ENCODE measurements at regions not wholly inside any gene's neighbourhood (a gene's known extent, or its start where the extent isn't known, plus 50 kb on each side); places are given as distances from the start of the nearest gene placed in this dataset.
A peak's percentile ranks its signal among the peaks of the same experiment; 100 is the strongest.
"Not testable (repeated sequence)": the region's sequence is repeated elsewhere in the genome, so short reads cannot be mapped to it uniquely, and the experiment has no call there.

DNA sequence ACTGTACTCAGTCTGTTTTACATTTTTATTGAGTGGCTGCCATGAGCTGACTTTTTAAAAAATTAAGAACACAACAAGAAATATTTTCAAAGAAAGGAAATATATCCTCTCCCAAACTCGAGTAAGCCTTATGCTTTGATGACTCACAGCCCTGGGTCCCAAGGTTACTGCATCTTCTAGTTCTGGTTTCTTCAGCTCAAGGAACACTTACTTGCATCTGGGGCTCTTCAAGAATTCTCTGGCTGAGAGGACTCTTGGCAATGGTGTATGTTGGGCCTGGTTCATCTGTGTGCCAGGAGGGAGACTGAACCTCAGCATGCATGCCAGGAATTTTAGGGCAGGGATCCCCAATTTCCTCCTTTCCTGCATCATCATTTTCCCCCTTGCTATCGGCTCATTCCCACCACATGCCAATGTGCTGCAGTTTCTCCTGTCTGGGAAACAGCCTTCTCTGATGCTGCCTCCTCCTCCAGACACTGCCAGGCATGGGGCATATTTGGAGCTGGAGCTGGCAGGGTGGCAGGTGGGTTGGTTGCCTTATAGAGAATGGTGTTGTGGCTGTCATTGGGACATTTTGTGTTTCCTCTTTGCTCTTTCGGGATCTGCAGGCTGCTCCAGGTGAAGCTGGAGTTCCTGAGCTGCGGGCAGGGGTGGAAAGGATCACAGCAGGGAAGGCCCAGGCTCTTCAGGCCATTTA lies 192.2 kb upstream of the HS6ST1 start:
- ChIA-PET POLR2A (no interaction called here), CTCF (no interaction called here)
- Mint-ChIP-seq H3K36me3 (ENCODE audit: low read depth) (no peaks in the 10 kb centered on the region), H3K4me3 (no peak overlapping the region), H3K27ac (no peak overlapping the region), H3K27me3 (no peaks in the 10 kb centered on the region), H3K9me3 (no peaks in the 10 kb centered on the region), H3K4me1 (peaks cover 3% of the 10 kb centered on the region)
- DNase-seq, result no peak

DNA sequence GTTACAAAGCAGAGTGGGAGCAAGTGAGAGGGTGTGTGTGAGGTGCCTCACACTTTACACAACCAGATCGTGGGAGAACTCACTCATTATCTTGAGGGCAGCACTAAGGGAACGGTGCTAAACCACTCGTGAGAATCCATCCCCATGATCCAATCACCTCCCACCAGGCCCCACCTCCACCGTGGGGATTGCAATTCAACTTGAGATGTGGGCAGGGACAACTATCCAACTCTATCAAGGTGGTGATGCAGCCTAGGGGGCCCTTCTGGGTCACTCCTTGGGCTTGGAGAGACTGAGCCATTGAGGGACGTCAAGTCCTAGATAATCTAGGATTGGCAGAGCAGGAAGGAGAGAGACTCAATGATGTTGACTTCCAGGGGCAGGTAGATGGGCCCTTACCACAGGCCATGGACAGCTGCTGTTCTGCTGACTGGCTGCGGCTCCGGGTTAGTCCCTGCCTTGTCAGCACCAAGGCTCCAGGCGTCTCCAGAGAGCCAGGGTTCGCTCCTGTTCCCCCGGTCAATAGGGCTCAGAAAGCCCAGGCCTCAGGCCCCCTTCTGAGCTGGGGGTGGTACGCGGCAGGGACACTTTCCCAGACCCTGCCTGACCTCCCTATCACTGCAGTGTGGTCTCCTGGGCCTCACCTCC lies 193.2 kb upstream of the HS6ST1 start:
- no peak for DNase-seq
- no peaks in the 10 kb centered on the region for H3K27me3 Mint-ChIP-seq
- peaks cover 3% of the 10 kb centered on the region for H3K4me1 Mint-ChIP-seq
- no peak overlapping the region for H3K4me3 Mint-ChIP-seq
- POLR2A ChIA-PET, result no interaction called here
- H3K27ac Mint-ChIP-seq, result no peak overlapping the region
- no peaks in the 10 kb centered on the region for H3K36me3 Mint-ChIP-seq (ENCODE audit: low read depth)
- CTCF ChIA-PET, result no interaction called here
- H3K9me3 Mint-ChIP-seq, result no peaks in the 10 kb centered on the region

DNA sequence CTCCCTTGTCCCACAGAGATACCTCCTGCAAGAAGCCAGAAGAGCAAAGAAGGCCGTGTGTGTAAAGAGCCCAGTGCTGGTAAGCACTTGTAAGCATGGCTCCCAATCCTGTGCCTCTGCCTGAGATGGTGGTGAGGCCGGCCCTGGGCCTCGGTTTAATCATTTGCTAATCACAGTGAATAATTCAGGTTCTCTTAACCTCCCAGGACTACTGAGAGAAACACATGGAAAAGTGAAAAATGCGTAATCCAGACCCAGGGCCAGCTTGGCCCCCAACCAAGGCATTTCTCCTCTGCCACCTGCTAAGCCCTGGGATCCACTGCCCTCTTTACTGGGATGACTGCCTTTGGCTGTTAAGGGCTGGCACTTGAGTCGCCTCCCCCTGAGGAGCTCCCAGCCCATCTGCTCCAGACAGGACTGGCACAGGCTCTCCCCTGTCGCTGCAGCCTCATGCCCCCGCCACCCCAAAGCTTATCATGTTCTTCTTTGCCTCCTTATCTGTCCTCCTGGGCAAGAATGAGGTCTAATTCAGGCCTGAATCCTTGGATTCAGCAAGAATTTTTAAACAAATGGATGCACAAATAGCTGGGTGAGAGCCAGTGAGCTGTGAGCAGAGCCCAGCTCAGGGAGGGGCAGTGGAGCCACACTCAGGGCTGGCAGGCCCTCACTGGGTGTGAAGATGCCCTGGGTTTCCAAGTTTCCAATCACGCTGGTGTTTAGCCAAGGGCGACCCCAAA lies 193.9 kb upstream of the HS6ST1 start:
- Mint-ChIP-seq H3K36me3 (ENCODE audit: low read depth) (no peaks in the 10 kb centered on the region), H3K27me3 (no peaks in the 10 kb centered on the region), H3K27ac (no peak overlapping the region), H3K4me3 (no peak overlapping the region), H3K4me1 (peaks cover 3% of the 10 kb centered on the region), H3K9me3 (no peaks in the 10 kb centered on the region)
- ChIA-PET POLR2A (no interaction called here), CTCF (no interaction called here)
- DNase-seq, result no peak

DNA sequence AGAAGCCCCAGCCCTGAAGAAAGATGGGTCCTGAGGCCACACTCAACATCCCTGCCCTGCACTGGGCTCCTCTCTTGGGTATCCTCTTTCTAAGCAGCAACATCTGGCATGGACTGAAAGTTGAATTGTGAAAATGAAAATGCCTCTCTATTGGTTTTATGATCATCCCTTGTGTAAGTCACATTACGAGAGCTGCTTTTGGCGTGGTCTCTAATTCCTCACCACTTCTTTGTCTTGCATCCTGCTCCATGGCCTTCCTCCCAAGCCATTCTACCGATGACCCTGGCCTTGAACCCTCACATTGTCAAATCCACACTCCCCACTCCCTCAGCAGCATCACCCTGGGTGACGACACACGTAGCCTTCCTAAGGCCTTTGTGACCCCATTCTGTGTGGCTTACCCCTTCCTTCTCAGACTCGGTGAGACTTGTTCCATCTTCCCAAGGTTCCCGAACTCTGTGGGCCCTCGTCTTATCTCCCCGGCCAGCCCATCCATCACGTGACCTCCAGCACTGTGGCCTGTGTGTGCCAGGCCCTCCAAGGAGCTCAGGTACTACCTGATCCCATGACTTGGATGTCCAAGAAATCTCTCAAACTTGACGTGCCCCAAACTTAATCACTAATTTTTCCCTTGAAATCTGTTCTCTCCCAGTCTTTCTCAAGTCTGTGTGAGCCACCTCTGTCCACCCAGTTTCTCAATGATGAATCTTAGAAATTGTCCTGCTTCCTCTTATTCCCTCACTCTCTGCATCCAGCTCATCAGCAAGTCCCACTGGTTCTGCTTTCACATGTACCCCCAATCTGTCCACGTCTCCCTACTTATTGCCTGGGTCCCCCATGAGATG lies 194.7 kb upstream of the HS6ST1 start:
- Mint-ChIP-seq H3K27me3 (no peaks in the 10 kb centered on the region), H3K4me1 (peaks cover 3% of the 10 kb centered on the region), H3K36me3 (ENCODE audit: low read depth) (no peaks in the 10 kb centered on the region), H3K9me3 (no peaks in the 10 kb centered on the region), H3K27ac (no peak overlapping the region), H3K4me3 (no peak overlapping the region)
- CTCF ChIA-PET, result no interaction called here
- POLR2A ChIA-PET, result no interaction called here
- DNase-seq, result no peak

DNA sequence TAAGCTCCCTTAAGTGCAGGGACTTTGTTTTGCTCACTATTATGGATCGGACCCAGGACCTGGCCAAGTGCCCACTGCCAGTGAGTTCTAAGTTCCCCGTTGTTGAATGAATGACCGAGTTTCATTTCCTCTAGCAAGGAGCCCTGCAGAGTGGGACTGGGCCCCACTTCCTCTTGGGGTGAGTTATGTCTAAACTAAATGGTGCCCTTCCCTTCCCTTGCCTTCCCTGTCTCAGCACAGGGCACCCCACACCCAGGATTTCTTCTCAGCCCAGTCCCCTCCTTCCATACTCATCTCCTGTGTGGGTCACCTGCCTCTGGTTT lies 195.3 kb upstream of the HS6ST1 start:
- no peaks in the 10 kb centered on the region for H3K9me3 Mint-ChIP-seq
- POLR2A ChIA-PET, result no interaction called here
- H3K27ac Mint-ChIP-seq, result no peak overlapping the region
- no peaks in the 10 kb centered on the region for H3K36me3 Mint-ChIP-seq (ENCODE audit: low read depth)
- no peaks in the 10 kb centered on the region for H3K27me3 Mint-ChIP-seq
- CTCF ChIA-PET, result no interaction called here
- H3K4me1 Mint-ChIP-seq, result peaks cover 3% of the 10 kb centered on the region
- DNase-seq, result no peak
- no peak overlapping the region for H3K4me3 Mint-ChIP-seq

DNA sequence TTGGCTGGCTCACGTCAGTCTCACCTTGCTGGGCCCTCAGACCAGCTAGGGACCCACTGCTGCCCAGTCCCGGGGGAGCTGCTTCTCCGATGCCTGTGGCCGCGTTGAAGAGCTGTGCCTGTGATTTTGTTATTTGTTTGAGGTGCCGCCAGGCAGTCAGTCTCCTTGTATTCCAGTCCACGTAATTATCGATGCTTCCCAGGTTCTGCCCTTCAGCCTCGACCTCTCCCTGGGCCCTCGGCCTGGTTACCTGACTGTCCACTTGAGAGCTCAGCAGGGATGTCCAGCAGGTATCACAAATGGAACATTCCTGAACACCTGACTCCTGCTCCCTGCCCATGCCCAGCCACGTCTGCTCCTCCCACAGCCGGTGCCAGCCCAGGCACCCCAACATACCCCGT lies 195.9 kb upstream of the HS6ST1 start:
- Mint-ChIP-seq H3K27me3 (no peaks in the 10 kb centered on the region), H3K4me3 (no peak overlapping the region), H3K36me3 (ENCODE audit: low read depth) (no peaks in the 10 kb centered on the region), H3K9me3 (no peaks in the 10 kb centered on the region), H3K27ac (no peak overlapping the region), H3K4me1 (peaks cover 3% of the 10 kb centered on the region)
- DNase-seq, result no peak
- CTCF ChIA-PET, result no interaction called here
- POLR2A ChIA-PET, result interaction anchor here (0.5 kb wide), 1 partner anchor 24 kb away, joined by 3 read pairs; no protein-coding TSS in a partner anchor

DNA sequence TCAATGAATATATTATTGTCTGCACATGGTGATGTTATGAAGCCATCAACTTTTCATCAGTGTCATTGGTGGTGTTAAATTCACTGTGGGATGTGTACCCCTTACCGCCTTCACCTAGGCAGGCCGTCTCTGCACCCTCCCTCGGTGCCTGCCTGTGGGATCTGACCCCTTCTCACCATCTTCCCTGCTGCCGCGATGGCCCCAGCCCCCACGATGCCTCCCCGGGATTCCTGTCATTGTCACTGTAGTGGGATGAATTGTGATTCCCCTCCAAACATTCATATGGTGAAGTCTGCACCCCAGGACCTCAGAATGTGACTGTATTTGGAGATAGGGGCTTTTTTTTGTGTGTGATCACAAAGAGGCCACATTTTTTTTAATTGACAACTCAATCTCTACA lies 198.3 kb upstream of the HS6ST1 start:
- POLR2A ChIA-PET, result no interaction called here

DNA sequence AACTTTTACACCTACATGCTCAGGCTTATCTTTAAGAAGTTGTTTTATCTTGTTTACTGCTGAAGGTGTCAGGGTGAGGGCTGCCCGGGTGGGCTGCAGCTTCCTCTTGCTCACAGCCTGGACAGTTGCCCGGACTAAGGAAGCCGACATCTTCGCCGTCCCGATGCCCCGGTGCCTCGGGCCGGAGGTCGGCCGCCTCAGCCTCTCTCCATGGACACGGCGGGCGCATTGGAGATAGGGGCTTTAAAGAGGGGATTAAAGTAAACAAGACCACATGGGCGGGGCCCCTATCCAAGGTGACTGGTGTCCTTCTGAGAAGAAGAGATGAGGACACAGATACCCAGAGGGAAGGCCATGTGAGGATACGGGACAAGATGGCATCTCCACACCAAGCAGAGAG lies 200.4 kb upstream of the HS6ST1 start:
- DNase-seq; H3K27ac Mint-ChIP-seq; H3K36me3 Mint-ChIP-seq (ENCODE audit: low read depth); H3K4me3 Mint-ChIP-seq; H3K9me3 Mint-ChIP-seq; CTCF ChIA-PET; H3K27me3 Mint-ChIP-seq; POLR2A ChIA-PET: not testable (repeated sequence)
- H3K4me1 Mint-ChIP-seq, result peaks cover 13% of the 10 kb centered on the region

More for the DNA sequence above, 198.3 kb upstream of the HS6ST1 start:
- CTCF ChIA-PET, result no interaction called here
- Mint-ChIP-seq H3K27me3 (no peaks in the 10 kb centered on the region), H3K9me3 (no peaks in the 10 kb centered on the region), H3K36me3 (ENCODE audit: low read depth) (no peaks in the 10 kb centered on the region), H3K27ac (no peak overlapping the region), H3K4me1 (peaks cover 13% of the 10 kb centered on the region), H3K4me3 (no peak overlapping the region)
- no peak for DNase-seq

DNA sequence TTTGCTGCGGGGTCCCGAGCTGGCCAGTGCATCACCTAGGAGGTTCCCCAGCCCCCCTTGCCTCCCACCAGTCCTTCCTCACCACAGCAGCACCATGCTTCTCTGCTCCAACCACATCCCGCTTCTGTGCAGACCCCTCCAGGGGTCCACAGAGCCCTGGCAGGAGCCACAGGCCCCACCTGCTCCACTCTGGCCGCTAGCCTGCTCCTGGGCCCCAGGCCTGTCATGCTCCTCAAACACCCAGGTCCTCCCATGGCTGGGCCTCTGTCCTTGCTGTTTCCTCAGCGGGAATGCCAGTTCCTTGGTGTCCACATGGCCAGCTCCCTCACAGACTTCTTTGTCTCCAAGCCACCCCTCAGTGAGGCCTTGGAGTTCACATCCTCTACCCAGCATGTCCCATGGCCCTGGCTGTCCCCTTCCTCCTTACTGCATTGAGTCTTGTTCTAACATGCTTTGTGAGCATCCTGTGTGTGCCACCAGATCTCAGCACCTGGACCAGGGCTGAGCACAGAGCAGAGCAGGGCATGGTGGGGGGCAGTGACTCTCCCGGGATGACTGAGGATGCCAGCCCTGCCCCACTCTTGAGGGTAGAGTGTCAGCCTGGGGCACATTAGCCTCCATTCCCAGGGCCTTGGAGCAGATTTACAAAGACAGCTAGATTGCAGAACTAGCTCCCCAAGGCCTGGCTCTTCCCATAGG lies 201.0 kb upstream of the HS6ST1 start:
- Mint-ChIP-seq H3K27me3 (no peaks in the 10 kb centered on the region), H3K27ac (no peak overlapping the region), H3K36me3 (ENCODE audit: low read depth) (no peaks in the 10 kb centered on the region), H3K4me3 (no peak overlapping the region), H3K9me3 (no peaks in the 10 kb centered on the region), H3K4me1 (peaks cover 10% of the 10 kb centered on the region)
- DNase-seq, result no peak
- ChIA-PET POLR2A (no interaction called here), CTCF (no interaction called here)

DNA sequence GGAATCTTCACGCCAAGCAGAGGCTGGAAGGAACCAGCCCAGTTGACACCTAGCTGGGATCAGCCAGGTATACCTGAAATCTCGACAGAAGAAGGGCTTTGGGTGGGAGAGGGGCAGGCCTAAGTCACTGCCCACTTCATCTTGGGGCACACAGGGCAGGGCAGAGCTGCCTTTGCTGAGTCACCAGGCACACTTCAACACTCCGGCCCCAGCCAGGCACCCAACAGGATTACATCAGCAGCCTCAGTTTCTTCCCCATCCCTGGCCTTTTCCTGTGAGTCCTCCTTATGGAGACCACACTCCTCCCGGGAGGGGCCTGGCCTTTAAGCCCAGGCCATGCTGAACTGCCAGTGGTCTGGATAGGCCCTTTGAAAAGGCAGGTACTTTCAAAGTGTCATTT lies 201.7 kb upstream of the HS6ST1 start:
- peaks cover 10% of the 10 kb centered on the region for H3K4me1 Mint-ChIP-seq
- H3K4me3 Mint-ChIP-seq, result no peak overlapping the region
- ChIA-PET CTCF (no interaction called here), POLR2A (no interaction called here)
- DNase-seq, result no peak
- H3K27me3 Mint-ChIP-seq, result no peaks in the 10 kb centered on the region
- no peaks in the 10 kb centered on the region for H3K9me3 Mint-ChIP-seq
- no peaks in the 10 kb centered on the region for H3K36me3 Mint-ChIP-seq (ENCODE audit: low read depth)
- no peak overlapping the region for H3K27ac Mint-ChIP-seq

DNA sequence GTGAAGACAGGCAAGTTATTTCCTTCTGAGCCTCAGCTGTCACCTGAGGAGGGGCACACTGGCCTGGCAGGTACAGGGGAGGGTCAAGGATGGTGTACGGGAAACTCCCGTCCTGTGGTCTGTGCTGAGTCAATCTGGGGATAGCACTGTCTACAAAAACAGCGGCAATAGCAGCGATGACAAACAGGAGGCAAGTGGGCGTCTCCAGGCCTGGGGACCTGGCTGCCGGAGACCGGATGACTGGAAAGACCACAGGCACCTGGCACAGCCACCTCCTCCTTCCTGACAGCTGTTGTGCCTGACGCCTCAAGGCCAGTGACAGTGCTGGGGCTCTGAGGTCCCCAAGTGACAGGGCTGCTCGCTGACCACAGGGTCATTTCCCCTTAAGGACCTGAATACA lies 202.1 kb upstream of the HS6ST1 start:
- no peaks in the 10 kb centered on the region for H3K27me3 Mint-ChIP-seq

DNA sequence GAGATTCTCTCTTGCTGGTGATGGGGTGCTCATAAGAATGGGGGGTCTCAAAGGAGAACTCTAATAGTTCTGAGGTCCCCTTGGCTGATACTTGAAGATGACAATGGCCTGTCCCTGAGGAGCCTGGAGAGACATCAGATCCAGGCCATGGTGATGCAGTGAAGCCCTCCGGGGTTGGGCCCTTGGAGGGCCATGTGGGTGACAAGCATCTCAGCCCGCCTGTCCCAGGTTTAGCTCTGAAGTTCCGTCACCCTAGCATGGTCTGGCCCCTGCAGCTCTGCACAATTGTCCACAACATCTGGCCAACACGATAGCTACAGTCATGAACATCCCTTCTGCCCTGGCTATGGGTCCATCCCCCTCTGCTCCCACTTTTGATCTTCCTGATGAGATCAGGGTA lies 202.8 kb upstream of the HS6ST1 start:
- Mint-ChIP-seq H3K27ac (no peak overlapping the region), H3K4me3 (no peak overlapping the region), H3K4me1 (peaks cover 10% of the 10 kb centered on the region), H3K27me3 (no peaks in the 10 kb centered on the region), H3K36me3 (ENCODE audit: low read depth) (no peaks in the 10 kb centered on the region), H3K9me3 (no peaks in the 10 kb centered on the region)
- DNase-seq, result no peak
- POLR2A ChIA-PET, result no interaction called here
- CTCF ChIA-PET, result no interaction called here

More for the DNA sequence above, 202.1 kb upstream of the HS6ST1 start:
- CTCF ChIA-PET, result no interaction called here
- Mint-ChIP-seq H3K4me3 (no peak overlapping the region), H3K4me1 (peaks cover 10% of the 10 kb centered on the region), H3K27ac (no peak overlapping the region), H3K36me3 (ENCODE audit: low read depth) (no peaks in the 10 kb centered on the region), H3K9me3 (no peaks in the 10 kb centered on the region)
- POLR2A ChIA-PET, result no interaction called here
- peak; percentile 49 for DNase-seq

DNA sequence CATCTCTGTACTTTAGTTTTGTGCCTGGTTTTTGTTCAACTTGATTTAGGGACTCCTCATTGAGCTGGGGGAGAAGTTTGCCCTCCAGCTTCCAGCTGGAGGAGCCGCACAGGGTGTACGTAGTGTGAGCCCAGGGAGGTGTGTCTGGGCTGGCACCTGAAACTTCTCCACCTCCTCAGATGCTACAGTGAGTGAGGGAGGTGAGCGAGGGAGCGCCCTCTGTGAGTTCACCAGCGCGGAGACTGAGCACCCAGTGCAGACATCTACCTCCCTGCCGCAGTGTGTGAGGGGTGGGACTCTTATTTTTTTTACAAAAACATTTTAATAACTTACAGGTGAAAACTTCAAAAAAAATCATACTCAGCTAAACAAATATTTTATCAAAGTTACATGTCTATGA lies 204.2 kb upstream of the HS6ST1 start:
- Mint-ChIP-seq H3K4me3 (no peak overlapping the region), H3K27me3 (no peaks in the 10 kb centered on the region), H3K36me3 (ENCODE audit: low read depth) (no peaks in the 10 kb centered on the region), H3K27ac (no peak overlapping the region), H3K9me3 (no peaks in the 10 kb centered on the region), H3K4me1 (peaks cover 10% of the 10 kb centered on the region)
- ChIA-PET CTCF (no interaction called here), POLR2A (no interaction called here)
- no peak for DNase-seq

Data from activated CD4-positive, alpha-beta memory T cell treated with anti-CD3 and anti-CD28 coated beads, Interleukin-2, amount 10 ng/mL, durations not matched to agents 7 days and 5 days (primary cell).